SK-N-MC (cell line): ENCODE measurements at regions not wholly inside any gene's neighbourhood (a gene's known extent, or its start where the extent isn't known, plus 50 kb on each side); places are given as distances from the start of the nearest gene placed in this dataset.

Source experiments
- EZH2 ChIP-seq: fragments of 200-600 bp; sonication (generic); IDR thresholded peaks from one replicate; pipeline ENCODE4 v1.6.1; 2017; ENCODE audit warnings: antibody characterized with exemption
- POLR2AphosphoS5 ChIP-seq: IDR thresholded peaks from 2 replicates; pipeline ENCODE4 v1.6.1; 2012; ENCODE audit warnings: mild to moderate bottlenecking, low read depth, low read length, borderline replicate concordance

DNA sequence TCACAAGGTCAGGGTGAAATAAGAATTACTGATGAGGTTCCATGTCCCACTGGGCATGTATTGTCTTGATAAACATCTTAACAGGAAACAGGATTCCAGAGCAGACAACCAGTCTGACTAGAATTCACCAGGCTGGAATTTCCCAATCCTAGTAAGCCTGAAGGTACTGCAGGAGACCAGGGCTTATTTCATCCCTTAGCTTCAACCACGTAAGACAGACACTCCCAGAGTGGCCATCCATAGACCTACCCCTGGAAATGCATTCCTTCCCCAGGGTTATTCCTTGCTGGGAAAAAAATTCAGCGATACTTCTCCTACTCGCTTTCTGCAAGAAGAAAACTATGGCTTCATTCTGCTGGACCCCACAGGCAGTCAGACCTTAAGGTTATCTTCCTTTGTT lies 785.4 kb downstream of the NR2F1-AS1 start:
- TF ChIP-seq EZH2 (no peak), POLR2AphosphoS5 (no peak)
